Hepatocyte (in vitro differentiated cells): ENCODE measurements at regions not wholly inside any gene's neighbourhood (a gene's known extent, or its start where the extent isn't known, plus 50 kb on each side); places are given as distances from the start of the nearest gene placed in this dataset.

Experiments used
- DNase-seq: peaks from one replicate; pipeline ENCODE4 v3.0.0-alpha.2; 2016; ENCODE audit warnings: low spot score
- H2AFZ ChIP-seq: fragments of 200-600 bp; sonication (generic); 2 replicates; pipeline ENCODE4 v1.6.0; 2016; ENCODE audit warnings: antibody characterized with exemption, mild to moderate bottlenecking
- H3K27ac ChIP-seq: fragments of 200-600 bp; sonication (generic); 2 replicates; pipeline ENCODE4 v1.5.1; 2016; ENCODE audit warnings: mild to moderate bottlenecking
- H3K27me3 ChIP-seq: fragments of 200-600 bp; sonication (generic); 2 replicates; pipeline ENCODE4 v1.6.1; 2016
- H3K36me3 ChIP-seq: fragments of 200-600 bp; sonication (generic); replicated peaks from 2 replicates; pipeline ENCODE4 v1.5.1; 2016; ENCODE audit warnings: low read depth; ENCODE audit not compliant: insufficient read depth
- H3K4me1 ChIP-seq: fragments of 200-600 bp; sonication (generic); 2 replicates; pipeline ENCODE4 v1.5.1; 2016; ENCODE audit warnings: mild to moderate bottlenecking, moderate library complexity; ENCODE audit not compliant: insufficient read depth
- H3K4me2 ChIP-seq: fragments of 200-600 bp; sonication (generic); 2 replicates; pipeline ENCODE4 v1.6.0; 2016
- H3K4me3 ChIP-seq: fragments of 200-600 bp; sonication (generic); 2 replicates; pipeline ENCODE4 v1.5.1; 2016; ENCODE audit warnings: mild to moderate bottlenecking
- H3K79me2 ChIP-seq: fragments of 200-600 bp; sonication (generic); 2 replicates; pipeline ENCODE4 v1.6.0; 2017; ENCODE audit warnings: mild to moderate bottlenecking
- H3K9me2 ChIP-seq: fragments of 200-600 bp; sonication (generic); replicated peaks from 2 replicates; pipeline ENCODE4 v1.6.0; 2017; ENCODE audit warnings: mild to moderate bottlenecking; ENCODE audit not compliant: insufficient read depth
- H3K9me3 ChIP-seq: fragments of 200-600 bp; sonication (generic); 2 replicates; pipeline ENCODE4 v1.5.1; 2016; ENCODE audit warnings: low read depth, mild to moderate bottlenecking
- H4K20me1 ChIP-seq: fragments of 200-600 bp; sonication (generic); 2 replicates; pipeline ENCODE4 v1.6.0; 2016; ENCODE audit warnings: mild to moderate bottlenecking; ENCODE audit not compliant: insufficient read depth, poor library complexity, severe bottlenecking
- EZH2 ChIP-seq: fragments of 200-600 bp; sonication (generic); IDR thresholded peaks from 2 replicates; pipeline ENCODE4 v1.6.1; 2016; ENCODE audit warnings: antibody characterized with exemption, mild to moderate bottlenecking, borderline replicate concordance
- EZH2phosphoT487 ChIP-seq: fragments of 200-600 bp; sonication (generic); IDR thresholded peaks from one replicate; pipeline ENCODE4 v1.6.1; 2018; ENCODE audit warnings: antibody characterized with exemption, mild to moderate bottlenecking, low read depth, moderate library complexity; ENCODE audit not compliant: unreplicated experiment, severe bottlenecking
- WGBS: methylation state at CpG from one replicate; pipeline ENCODE4 v1.1.6; 2016; ENCODE audit warnings: low lambda C conversion rate; ENCODE audit errors: missing lambda C conversion rate; 5-methylcytosine and 5-hydroxymethylcytosine counted together
- TF ChIP-seq, protein P1 (sequence below): fragments of 200-600 bp; sonication (generic); IDR thresholded peaks from 2 replicates; pipeline ENCODE4 v1.5.1; 2016; ENCODE audit warnings: antibody characterized with exemption, mild to moderate bottlenecking; ENCODE audit not compliant: poor library complexity

DNA sequence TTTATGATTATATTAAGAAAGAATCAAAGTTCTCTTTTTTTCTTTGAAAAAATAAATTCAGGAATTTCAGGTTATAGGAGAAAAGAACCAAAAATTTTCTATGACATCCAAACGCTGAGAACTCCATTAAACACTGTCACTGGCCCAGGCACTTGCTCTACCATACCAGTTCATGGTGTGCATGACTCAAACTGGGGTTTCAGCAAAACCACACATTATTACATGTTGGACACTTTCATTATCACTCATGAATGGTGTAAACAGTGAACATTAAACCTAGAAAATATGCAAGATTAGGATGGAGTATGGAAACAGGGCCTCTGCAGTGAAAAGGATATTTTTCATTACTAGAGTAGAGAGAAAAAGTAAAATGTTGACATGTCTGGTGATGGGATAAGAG, 369.9 kb upstream of the FAM174A start:
- H3K79me2 ChIP-seq, result no peaks in the 10 kb centered on the region
- H2AFZ ChIP-seq, result no peak overlapping the region
- 81% methylated on average over 1 of the region's 1 CpG for WGBS
- TF ChIP-seq, protein P1, sequence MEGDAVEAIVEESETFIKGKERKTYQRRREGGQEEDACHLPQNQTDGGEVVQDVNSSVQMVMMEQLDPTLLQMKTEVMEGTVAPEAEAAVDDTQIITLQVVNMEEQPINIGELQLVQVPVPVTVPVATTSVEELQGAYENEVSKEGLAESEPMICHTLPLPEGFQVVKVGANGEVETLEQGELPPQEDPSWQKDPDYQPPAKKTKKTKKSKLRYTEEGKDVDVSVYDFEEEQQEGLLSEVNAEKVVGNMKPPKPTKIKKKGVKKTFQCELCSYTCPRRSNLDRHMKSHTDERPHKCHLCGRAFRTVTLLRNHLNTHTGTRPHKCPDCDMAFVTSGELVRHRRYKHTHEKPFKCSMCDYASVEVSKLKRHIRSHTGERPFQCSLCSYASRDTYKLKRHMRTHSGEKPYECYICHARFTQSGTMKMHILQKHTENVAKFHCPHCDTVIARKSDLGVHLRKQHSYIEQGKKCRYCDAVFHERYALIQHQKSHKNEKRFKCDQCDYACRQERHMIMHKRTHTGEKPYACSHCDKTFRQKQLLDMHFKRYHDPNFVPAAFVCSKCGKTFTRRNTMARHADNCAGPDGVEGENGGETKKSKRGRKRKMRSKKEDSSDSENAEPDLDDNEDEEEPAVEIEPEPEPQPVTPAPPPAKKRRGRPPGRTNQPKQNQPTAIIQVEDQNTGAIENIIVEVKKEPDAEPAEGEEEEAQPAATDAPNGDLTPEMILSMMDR, result no peak
- TF ChIP-seq EZH2phosphoT487 (no peak), EZH2 (no peak)
- no peak overlapping the region for H3K4me3 ChIP-seq
- no peaks in the 10 kb centered on the region for H4K20me1 ChIP-seq
- no peaks in the 10 kb centered on the region for H3K9me3 ChIP-seq
- no peaks in the 10 kb centered on the region for H3K27me3 ChIP-seq
- H3K36me3 ChIP-seq, result no peaks in the 10 kb centered on the region
- no peak overlapping the region for H3K4me2 ChIP-seq
- no peak overlapping the region for H3K27ac ChIP-seq
- DNase-seq, result no peak
- no peaks in the 10 kb centered on the region for H3K9me2 ChIP-seq
- no peaks in the 10 kb centered on the region for H3K4me1 ChIP-seq

- Histone ChIP-seq H3K9me2 (no peaks in the 10 kb centered on the region), H3K9me3 (no peaks in the 10 kb centered on the region), H4K20me1 (no peaks in the 10 kb centered on the region), H3K36me3 (no peaks in the 10 kb centered on the region), H3K79me2 (no peaks in the 10 kb centered on the region), H2AFZ (no peak overlapping the region), H3K27me3 (no peaks in the 10 kb centered on the region), H3K4me3 (no peak overlapping the region), H3K27ac (no peak overlapping the region), H3K4me1 (no peaks in the 10 kb centered on the region), H3K4me2 (no peak overlapping the region)
- no peak for DNase-seq
- TF ChIP-seq EZH2phosphoT487 (no peak), EZH2 (no peak)
- TF ChIP-seq, protein P1, result no peak
- WGBS, result 71% methylated on average over 1 of the region's 1 CpG
These were observed 373.3 kb upstream of the FAM174A start for GRCh38 chr5:100161868-100162267.

DNA sequence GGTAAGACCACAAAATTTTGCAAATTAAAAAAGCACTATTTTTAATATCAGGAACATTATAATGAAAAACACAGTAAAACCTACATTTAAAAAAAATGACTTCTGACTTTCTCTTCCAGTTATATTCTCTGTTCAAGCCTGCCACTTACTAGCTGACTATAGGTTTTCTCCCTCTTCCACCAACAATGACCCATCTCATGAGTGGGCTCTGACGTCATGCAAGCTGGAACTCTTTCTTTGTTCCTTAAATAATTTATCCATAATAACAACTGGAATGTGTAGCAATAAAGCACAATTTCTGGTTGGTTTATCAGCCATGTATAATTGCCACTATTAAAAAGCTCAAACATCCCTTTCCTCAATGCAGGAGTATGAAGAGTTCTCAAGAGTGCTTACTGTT, 378.1 kb upstream of the FAM174A start:
- TF ChIP-seq EZH2 (no peak), EZH2phosphoT487 (no peak)
- TF ChIP-seq, protein P1, result no peak
- Histone ChIP-seq H2AFZ (no peak overlapping the region), H3K4me2 (no peak overlapping the region), H3K36me3 (no peaks in the 10 kb centered on the region), H3K79me2 (no peaks in the 10 kb centered on the region), H3K4me1 (no peaks in the 10 kb centered on the region), H3K27ac (no peak overlapping the region), H3K9me3 (no peaks in the 10 kb centered on the region), H3K4me3 (no peak overlapping the region), H4K20me1 (no peaks in the 10 kb centered on the region), H3K27me3 (no peaks in the 10 kb centered on the region), H3K9me2 (no peaks in the 10 kb centered on the region)
- WGBS, result 90% methylated on average over 1 of the region's 1 CpG
- no peak for DNase-seq

- no peaks in the 10 kb centered on the region for H4K20me1 ChIP-seq
- no peaks in the 10 kb centered on the region for H3K79me2 ChIP-seq
- no peak overlapping the region for H2AFZ ChIP-seq
- H3K27me3 ChIP-seq, result no peaks in the 10 kb centered on the region
- no peaks in the 10 kb centered on the region for H3K9me2 ChIP-seq
- WGBS, result 83% methylated on average over 3 of the region's 3 CpGs
- no peaks in the 10 kb centered on the region for H3K36me3 ChIP-seq
- no peak for DNase-seq
- no peaks in the 10 kb centered on the region for H3K4me1 ChIP-seq
- H3K9me3 ChIP-seq, result no peaks in the 10 kb centered on the region
- no peak for TF ChIP-seq EZH2
- TF ChIP-seq, protein P1, result no peak
- TF ChIP-seq EZH2phosphoT487, result no peak
- H3K4me2 ChIP-seq, result no peak overlapping the region
- no peak overlapping the region for H3K4me3 ChIP-seq
- H3K27ac ChIP-seq, result no peak overlapping the region
These were observed 386.9 kb upstream of the FAM174A start for GRCh38 chr5:100148239-100148638.
